ENCODE measurements at regions not wholly inside any gene's neighbourhood (a gene's known extent, or its start where the extent isn't known, plus 50 kb on each side); places are given as distances from the start of the nearest gene placed in this dataset.

DNA sequence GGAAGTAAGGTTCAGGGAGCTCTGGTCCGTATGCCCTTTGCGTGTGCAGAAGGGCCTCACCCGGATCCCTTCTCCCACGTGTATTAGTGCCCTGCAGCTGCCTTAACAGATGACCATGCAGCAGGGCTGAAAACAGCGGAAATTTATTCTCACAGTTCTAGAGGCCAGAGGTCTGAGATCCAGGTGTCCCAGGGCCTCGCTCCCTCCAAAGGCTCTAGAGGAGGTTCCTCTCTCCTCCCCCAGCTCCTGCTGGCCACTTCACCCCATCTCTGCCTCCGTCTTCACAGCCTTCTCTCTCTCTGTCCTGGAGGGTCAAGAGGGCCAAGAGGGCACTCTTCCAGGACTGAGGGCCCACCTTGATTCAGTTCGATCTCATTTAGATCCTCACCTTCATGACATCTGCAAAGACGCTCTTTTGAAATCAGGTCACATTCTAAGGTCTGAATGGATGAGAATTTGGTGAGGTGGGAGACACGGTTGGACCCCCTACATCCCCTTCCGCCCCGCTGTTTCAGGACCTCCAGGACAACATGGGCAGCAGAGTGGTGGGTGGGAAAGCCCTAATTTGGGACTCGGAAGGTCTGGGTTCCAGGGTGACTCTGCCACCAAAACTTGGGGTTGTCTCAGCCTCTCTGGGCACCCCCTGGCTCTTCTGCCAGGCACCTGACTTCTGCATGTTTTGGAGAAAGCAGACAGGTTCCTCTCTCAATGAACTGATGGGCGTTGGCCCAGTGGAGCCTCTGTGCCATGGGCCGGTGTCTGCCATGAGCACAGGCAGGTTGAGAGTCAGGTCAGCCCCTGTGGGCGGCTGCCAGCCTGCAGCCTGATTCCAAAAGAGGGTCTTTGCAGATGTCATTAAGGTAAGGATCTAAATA lies 361.2 kb downstream of the SEC14L1 start:
- WGBS, 2 experiments (ENCODE audit: extremely low coverage in 1 of 2, insufficient coverage in 1 of 2, insufficient read length in 1 of 2, insufficient replicate concordance in 2 of 2, low coverage in 1 of 2, low lambda C conversion rate in 2 of 2, missing lambda C conversion rate in 1 of 2), result 90% methylated on average over 15 of the region's 16 CpGs; no CpG with 5 or more reads in 1 of the 2 experiments
- H4K20me1 ChIP-seq (replicated peaks in 1 of 2; ENCODE audit: control insufficient read depth in 1 of 2, insufficient read depth in 2 of 2, low read length in 2 of 2), result no peaks in the 10 kb centered on the region
- H2AK5ac ChIP-seq (ENCODE audit: low read depth, low read length), result no peak overlapping the region
- H2BK20ac ChIP-seq (ENCODE audit: low read length), result no peak overlapping the region
- H2AFZ ChIP-seq (ENCODE audit: low read length), result no peak overlapping the region
- peaks cover 0 to 14% (median 8%) of the 10 kb centered on the region in 4 experiments; a peak in 4 of 8 replicates for H3K36me3 ChIP-seq (ENCODE audit: control insufficient read depth in 2 of 4, insufficient read depth in 4 of 4, low read length in 3 of 4)
- FAIRE-seq (no peak), DNase-seq (ENCODE audit: low read depth in 1 of 2, low spot score in 2 of 2) (no peak)
- H2BK120ac ChIP-seq (replicated peaks; ENCODE audit: low read depth, low read length), result no peak overlapping the region
- peaks cover 0 to 7% (median 0%) of the 10 kb centered on the region in 4 experiments; a peak in 1 of 7 replicates for H3K4me1 ChIP-seq (replicated peaks in 1 of 4; ENCODE audit: control insufficient read depth in 3 of 4, insufficient read depth in 4 of 4, low read length in 3 of 4)
- POLR2A ChIA-PET (ENCODE audit: partially characterized antibody), result interaction anchor here (0.6 to 1.4 kb wide), 2 partner anchors 81 to 124 kb away, joined by 3 read pairs; no protein-coding TSS in a partner anchor
- no peak overlapping the region for H3K14ac ChIP-seq (ENCODE audit: insufficient read length)
- no peaks in the 10 kb centered on the region for H3K27me3 ChIP-seq (replicated peaks in 1 of 4; ENCODE audit: control insufficient read depth in 3 of 4, extremely low read depth in 1 of 4, insufficient read depth in 3 of 4, low read length in 3 of 4)
- H2BK5ac ChIP-seq (ENCODE audit: low read depth, low read length), result no peak overlapping the region
- no peaks in the 10 kb centered on the region for H3K9me3 ChIP-seq (ENCODE audit: insufficient read depth in 2 of 2, low read depth in 1 of 2, low read length in 1 of 2)
- H4K91ac ChIP-seq (replicated peaks; ENCODE audit: insufficient read length, low read length), result no peak overlapping the region
- no peak overlapping the region for H2BK15ac ChIP-seq (ENCODE audit: low read length)
- H3K79me1 ChIP-seq (ENCODE audit: low read depth, low read length), result no peaks in the 10 kb centered on the region
- CTCF ChIA-PET (ENCODE audit: partially characterized antibody), result interaction anchor here (0.5 to 2.8 kb wide), 14 partner anchors 8 to 476 kb away, joined by 3 to 19 read pairs (median 4); no protein-coding TSS in a partner anchor
- no peak for TF ChIP-seq CREB1 (IDR thresholded peaks at IDR 0.05)
- TF ChIP-seq, protein P1, sequence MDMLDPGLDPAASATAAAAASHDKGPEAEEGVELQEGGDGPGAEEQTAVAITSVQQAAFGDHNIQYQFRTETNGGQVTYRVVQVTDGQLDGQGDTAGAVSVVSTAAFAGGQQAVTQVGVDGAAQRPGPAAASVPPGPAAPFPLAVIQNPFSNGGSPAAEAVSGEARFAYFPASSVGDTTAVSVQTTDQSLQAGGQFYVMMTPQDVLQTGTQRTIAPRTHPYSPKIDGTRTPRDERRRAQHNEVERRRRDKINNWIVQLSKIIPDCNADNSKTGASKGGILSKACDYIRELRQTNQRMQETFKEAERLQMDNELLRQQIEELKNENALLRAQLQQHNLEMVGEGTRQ (IDR thresholded peaks at IDR 0.05; ENCODE audit: low read length), result no peak
- no peak for TF ChIP-seq GABPA (IDR thresholded peaks at IDR 0.05; ENCODE audit: borderline replicate concordance, insufficient read depth, low read length)
- TF ChIP-seq, protein P2, sequence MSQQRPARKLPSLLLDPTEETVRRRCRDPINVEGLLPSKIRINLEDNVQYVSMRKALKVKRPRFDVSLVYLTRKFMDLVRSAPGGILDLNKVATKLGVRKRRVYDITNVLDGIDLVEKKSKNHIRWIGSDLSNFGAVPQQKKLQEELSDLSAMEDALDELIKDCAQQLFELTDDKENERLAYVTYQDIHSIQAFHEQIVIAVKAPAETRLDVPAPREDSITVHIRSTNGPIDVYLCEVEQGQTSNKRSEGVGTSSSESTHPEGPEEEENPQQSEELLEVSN (IDR thresholded peaks at IDR 0.05), result no peak
- TF ChIP-seq RXRA (IDR thresholded peaks at IDR 0.05; ENCODE audit: insufficient read depth, low read depth, low read length), result no peak
- H2BK12ac ChIP-seq (ENCODE audit: low read depth, low read length), result no peak overlapping the region
- H3K18ac ChIP-seq (ENCODE audit: extremely low read depth, low read length), result no peak overlapping the region
- H4K8ac ChIP-seq (ENCODE audit: extremely low read depth, insufficient read depth, low read length), result no peak overlapping the region
- no peak overlapping the region for H3K4me3 ChIP-seq (ENCODE audit: extremely low read depth in 1 of 4, insufficient read depth in 2 of 4, low read depth in 3 of 4, low read length in 4 of 4)
- no peak overlapping the region for H3K4me2 ChIP-seq (ENCODE audit: insufficient read depth in 1 of 2, low read depth in 2 of 2, low read length in 2 of 2)
- H4K5ac ChIP-seq (ENCODE audit: insufficient read length, low read depth, low read length), result no peak overlapping the region
- no peaks in the 10 kb centered on the region for H3K79me2 ChIP-seq (ENCODE audit: control insufficient read depth in 1 of 2, insufficient read depth in 2 of 2, low read length in 2 of 2)
- no peaks in the 10 kb centered on the region for H3K23me2 ChIP-seq (ENCODE audit: low read depth, low read length)
- H3K4ac ChIP-seq (replicated peaks; ENCODE audit: insufficient read length, low read depth, low read length), result no peak overlapping the region
- H3K56ac ChIP-seq (replicated peaks; ENCODE audit: insufficient read length, low read depth, low read length), result no peak overlapping the region
- no peak overlapping the region for H3K9ac ChIP-seq (replicated peaks in 1 of 4; ENCODE audit: extremely low read depth in 1 of 4, low read depth in 3 of 4, low read length in 3 of 4)
- H3K27ac ChIP-seq (ENCODE audit: low read depth, low read length), result no peak overlapping the region
- no peak overlapping the region for H3K23ac ChIP-seq (ENCODE audit: insufficient read length)
